ENCODE measurements at regions not wholly inside any gene's neighbourhood (a gene's known extent, or its start where the extent isn't known, plus 50 kb on each side); places are given as distances from the start of the nearest gene placed in this dataset.

GRCh38 chr21:35488946-35489345 lies 439.8 kb upstream of the RUNX1 start:
- FAIRE-seq (no peak), DNase-seq (ENCODE audit: low read depth in 1 of 2, low spot score in 1 of 2) (no peak), ATAC-seq (no peak)
- Histone ChIP-seq H3K9me3 (no peaks in the 10 kb centered on the region), H3K4me2 (no peak overlapping the region), H3K27ac (no peak overlapping the region), H3K4me3 (no peak overlapping the region), H3K4me1 (no peaks in the 10 kb centered on the region)
- TF ChIP-seq POLR2A (IDR thresholded peaks at IDR 0.05; ENCODE audit: low read length) (no peak), ZNF302 (CRISPR knock-in tag; IDR thresholded peaks at IDR 0.05) (no peak)
- ChIA-PET POLR2A (no interaction called here), CTCF (no interaction called here)

- ChIA-PET CTCF (no interaction called here), POLR2A (no interaction called here)
- Histone ChIP-seq H3K4me1 (no peaks in the 10 kb centered on the region), H3K9me3 (no peaks in the 10 kb centered on the region), H3K4me3 (no peak overlapping the region), H3K27ac (no peak overlapping the region), H3K4me2 (no peak overlapping the region)
- FAIRE-seq: no peak
- no peak for DNase-seq (ENCODE audit: low read depth in 1 of 2, low spot score in 1 of 2)
- 5% methylated on average over 2 of the region's 2 CpGs for WGBS (ENCODE audit: missing lambda C conversion rate)
- TF ChIP-seq MYC (IDR thresholded peaks at IDR 0.05; ENCODE audit: borderline replicate concordance, low read length) (no peak), NR3C1 (IDR thresholded peaks at IDR 0.05) (no peak), HEYL (CRISPR knock-in tag; IDR thresholded peaks at IDR 0.05) (no peak), CHD4 (IDR thresholded peaks at IDR 0.05; ENCODE audit: borderline replicate concordance) (no peak), POLR2A (IDR thresholded peaks at IDR 0.05; ENCODE audit: low read length) (no peak), ESRRA (IDR thresholded peaks at IDR 0.05; ENCODE audit: borderline replicate concordance, low read length) (no peak), CTCF (IDR thresholded peaks at IDR 0.05) (no peak), CBX8 (IDR thresholded peaks at IDR 0.05) (no peak), HDAC2 (IDR thresholded peaks at IDR 0.05) (no peak), PHF8 (IDR thresholded peaks at IDR 0.05; ENCODE audit: borderline replicate concordance, low read depth) (no peak), E2F6 (IDR thresholded peaks at IDR 0.05; ENCODE audit: borderline replicate concordance, low read depth) (no peak), REST (IDR thresholded peaks at IDR 0.05) (no peak)
- no peak for ATAC-seq
These were observed 436.3 kb upstream of the RUNX1 start for GRCh38 chr21:35485364-35485763.

- ChIA-PET CTCF (no interaction called here), POLR2A (no interaction called here)
- Histone ChIP-seq H3K4me2 (no peak overlapping the region), H3K4me3 (no peak overlapping the region), H3K4me1 (no peaks in the 10 kb centered on the region), H3K9me3 (no peaks in the 10 kb centered on the region), H3K27ac (no peak overlapping the region)
- ATAC-seq: no peak
- FAIRE-seq: no peak
- no peak for DNase-seq (ENCODE audit: low read depth in 1 of 2, low spot score in 1 of 2)
- TF ChIP-seq HES2 (IDR thresholded peaks at IDR 0.05): no peak
- TF ChIP-seq HOXB5 (CRISPR knock-in tag; IDR thresholded peaks at IDR 0.05): no peak
- WGBS (ENCODE audit: missing lambda C conversion rate): 0% methylated on average over 2 of the region's 2 CpGs
These were observed 435.7 kb upstream of the RUNX1 start for GRCh38 chr21:35484851-35485250.

GRCh38 chr21:35484032-35484431 lies 434.9 kb upstream of the RUNX1 start:
- 56% methylated on average over 2 of the region's 2 CpGs for WGBS (ENCODE audit: missing lambda C conversion rate)
- no peak for FAIRE-seq
- CTCF ChIA-PET: no interaction called here
- TF ChIP-seq MYC (IDR thresholded peaks at IDR 0.05; ENCODE audit: borderline replicate concordance, low read length) (no peak), RNF2 (IDR thresholded peaks at IDR 0.05; ENCODE audit: borderline replicate concordance, low read depth) (no peak), KDM1A (IDR thresholded peaks at IDR 0.05; ENCODE audit: low read depth) (no peak), FOSB (CRISPR knock-in tag; IDR thresholded peaks at IDR 0.05) (no peak), JUNB (IDR thresholded peaks at IDR 0.05) (no peak), HDAC2 (IDR thresholded peaks at IDR 0.05) (no peak), FOXS1 (CRISPR knock-in tag; IDR thresholded peaks at IDR 0.05) (no peak), ZNF302 (CRISPR knock-in tag; IDR thresholded peaks at IDR 0.05) (no peak), GATA3 (IDR thresholded peaks at IDR 0.05; ENCODE audit: borderline replicate concordance) (no peak), POLR2AphosphoS2 (conservative IDR thresholded peaks at IDR 0.05; ENCODE audit: low read length) (no peak), PBX3 (IDR thresholded peaks at IDR 0.05) (no peak), CBX2 (IDR thresholded peaks at IDR 0.05; ENCODE audit: borderline replicate concordance, low read depth) (no peak), EHF (CRISPR knock-in tag; IDR thresholded peaks at IDR 0.05) (no peak), ESRRA (IDR thresholded peaks at IDR 0.05; ENCODE audit: borderline replicate concordance, low read length) (no peak), MAZ (IDR thresholded peaks at IDR 0.05; ENCODE audit: borderline replicate concordance, low read depth, low read length) (no peak), ZC3H11A (IDR thresholded peaks at IDR 0.05) (no peak)

More at GRCh38 chr21:35484032-35484431, 434.9 kb upstream of the RUNX1 start:
- no peak overlapping the region for H3K27ac ChIP-seq
- H3K4me3 ChIP-seq: no peak overlapping the region
- no peak overlapping the region for H3K4me2 ChIP-seq
- H3K9me3 ChIP-seq: no peaks in the 10 kb centered on the region
- DNase-seq (ENCODE audit: low read depth in 1 of 2, low spot score in 1 of 2): no peak
- H3K4me1 ChIP-seq: no peaks in the 10 kb centered on the region
- POLR2A ChIA-PET: no interaction called here
- no peak for ATAC-seq

Data from A549 (cell line).